ENCODE measurements at regions not wholly inside any gene's neighbourhood (a gene's known extent, or its start where the extent isn't known, plus 50 kb on each side); places are given as distances from the start of the nearest gene placed in this dataset.

DNA sequence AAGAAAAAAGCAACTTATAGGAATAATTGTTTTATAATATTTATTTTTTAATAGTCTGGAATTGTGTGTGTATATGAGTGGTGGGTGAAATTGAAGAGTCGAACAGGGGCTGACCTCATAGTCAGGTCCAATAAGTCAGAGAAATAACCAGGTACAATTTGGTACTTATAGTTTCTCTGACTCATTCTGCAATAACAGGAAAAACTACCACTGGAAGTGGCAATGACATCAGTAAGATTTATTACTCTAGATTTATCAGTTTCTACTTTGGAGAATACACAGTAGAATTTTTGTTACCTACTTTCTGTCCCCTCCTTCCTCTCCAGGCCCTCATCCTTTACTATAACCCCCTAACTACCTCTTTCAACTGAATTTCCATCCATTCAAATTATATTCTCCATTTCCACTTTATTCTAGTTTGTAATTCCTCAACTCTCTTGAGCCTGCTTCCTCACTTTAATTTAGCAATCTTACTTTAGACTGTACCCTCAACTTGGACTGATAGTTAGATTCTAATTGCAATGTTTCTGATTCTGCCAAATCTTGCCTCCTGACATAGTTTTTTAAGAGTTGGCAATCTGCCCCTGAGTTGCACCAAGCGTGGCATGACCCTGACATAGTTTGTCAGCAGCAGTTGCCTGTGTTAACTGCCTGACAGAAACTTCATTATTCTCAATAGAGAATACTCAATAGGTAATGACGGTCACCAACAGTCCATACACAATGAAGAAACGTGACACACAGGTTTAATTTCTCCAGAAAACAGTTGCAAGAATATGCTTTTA lies 475.3 kb upstream of the RIOK2 start:
- TF ChIP-seq EZH2 (IDR thresholded peaks at IDR 0.05; ENCODE audit: insufficient read depth, poor library complexity, severe bottlenecking) (no peak), EZH2phosphoT487 (IDR thresholded peaks at IDR 0.05; ENCODE audit: insufficient read depth, low read depth) (no peak)

Data from GM23248 (cell line).